Mucosa of descending colon (tissue), 3 donors: ENCODE measurements at regions not wholly inside any gene's neighbourhood (a gene's known extent, or its start where the extent isn't known, plus 50 kb on each side); places are given as distances from the start of the nearest gene placed in this dataset.

Experiments
- ATAC-seq: fragments of 200-7000 bp; cut with Tn5 transposase; one replicate; pipeline ENCODE4 v1.9.1; 2020; ENCODE audit warnings: mild to moderate bottlenecking, moderate library complexity
- DNase-seq, 3 donors: peaks; one replicate each; pipeline ENCODE4 v3.0.0-alpha.2; 2020
- H3K36me3 ChIP-seq: fragments of 200-600 bp; one replicate; pipeline ENCODE4 v1.8.0; 2021; ENCODE audit warnings: low read depth, mild to moderate bottlenecking
- H3K4me1 ChIP-seq: fragments of 200-600 bp; one replicate; pipeline ENCODE4 v1.8.0; 2021; ENCODE audit warnings: low read depth, mild to moderate bottlenecking
- H3K4me3 ChIP-seq: fragments of 200-600 bp; one replicate; pipeline ENCODE4 v1.8.0; 2021; ENCODE audit warnings: mild to moderate bottlenecking
- H3K9me3 ChIP-seq: fragments of 200-600 bp; one replicate; pipeline ENCODE4 v1.8.0; 2021; ENCODE audit warnings: mild to moderate bottlenecking
- CTCF ChIP-seq: fragments of 200-600 bp; IDR thresholded peaks from one replicate; pipeline ENCODE4 v1.8.0; 2022; ENCODE audit warnings: antibody characterized with exemption, mild to moderate bottlenecking
- intact Hi-C, 2 donors: fragments of 100-400 bp; cut with DNase I in 1 of 2; cut with micrococcal nuclease in 1 of 2; formaldehyde crosslinking; loops; one replicate each; pipeline versions ENCODE4 v1.11.0 to v1.11.1; 2022; cut with DNase I, micrococcal nuclease
- donor health status: DM: no; HTN: no; CAD: no; lungs with moderate emphysema.
- donor health status: DM: no; HTN: no; CAD: no.
- donor health status: DM: no; HTN: yes; CAD: no.

- no peak for TF ChIP-seq CTCF
- intact Hi-C loops, result no loop called here
- peak; percentile 31 for ATAC-seq
- Histone ChIP-seq H3K4me3 (no peak overlapping the region), H3K4me1 (no peaks in the 10 kb centered on the region), H3K36me3 (no peaks in the 10 kb centered on the region), H3K9me3 (no peaks in the 10 kb centered on the region)
- DNase-seq, result peak in 1 of 3 donors; percentile 4
Observed at GRCh38 chr4:32909736-32910135, 2189.6 kb downstream of the PCDH7 start.

- Histone ChIP-seq H3K4me1 (no peaks in the 10 kb centered on the region), H3K36me3 (no peaks in the 10 kb centered on the region), H3K9me3 (no peaks in the 10 kb centered on the region), H3K4me3 (no peak overlapping the region)
- TF ChIP-seq CTCF, result no peak
- no peak for ATAC-seq
- intact Hi-C loops, result no loop called here
- DNase-seq, result no peak
Observed at GRCh38 chr4:32917586-32917985, 2197.4 kb downstream of the PCDH7 start.

- TF ChIP-seq CTCF, result no peak
- DNase-seq (no peak), ATAC-seq (no peak)
- no peaks in the 10 kb centered on the region for H3K9me3 ChIP-seq
- H3K36me3 ChIP-seq, result no peaks in the 10 kb centered on the region
- no peak overlapping the region for H3K4me3 ChIP-seq
- H3K4me1 ChIP-seq, result no peaks in the 10 kb centered on the region
- intact Hi-C loops, result no loop called here
Observed at GRCh38 chr4:32929796-32930699, 2209.9 kb downstream of the PCDH7 start.

GRCh38 chr4:32930700-32931099 is 2210.5 kb downstream of the PCDH7 start:
- DNase-seq (no peak), ATAC-seq (no peak)
- no peak for TF ChIP-seq CTCF
- H3K4me1 ChIP-seq, result no peaks in the 10 kb centered on the region
- H3K4me3 ChIP-seq, result no peak overlapping the region
- H3K9me3 ChIP-seq, result no peaks in the 10 kb centered on the region
- intact Hi-C loops, result no loop called here
- no peaks in the 10 kb centered on the region for H3K36me3 ChIP-seq

GRCh38 chr4:32931475-32931874 is 2211.3 kb downstream of the PCDH7 start:
- no peak for TF ChIP-seq CTCF
- intact Hi-C loops, result no loop called here
- no peak for ATAC-seq

More at GRCh38 chr4:32931475-32931874, 2211.3 kb downstream of the PCDH7 start:
- H3K4me1 ChIP-seq, result no peaks in the 10 kb centered on the region
- DNase-seq, result no peak
- no peaks in the 10 kb centered on the region for H3K36me3 ChIP-seq
- H3K4me3 ChIP-seq, result no peak overlapping the region
- no peaks in the 10 kb centered on the region for H3K9me3 ChIP-seq
